ENCODE measurements at regions not wholly inside any gene's neighbourhood (a gene's known extent, or its start where the extent isn't known, plus 50 kb on each side); places are given as distances from the start of the nearest gene placed in this dataset.

GRCh38 chr13:105506463-105506862 lies 1029.0 kb downstream of the EFNB2 start:
- no peak for TF ChIP-seq CTCF (IDR thresholded peaks at IDR 0.05; ENCODE audit: low read depth, low read length)
- no peak for TF ChIP-seq EZH2phosphoT487 (IDR thresholded peaks at IDR 0.05; ENCODE audit: low read depth)

Data from OCI-LY3 (cell line).